ENCODE measurements at regions not wholly inside any gene's neighbourhood (a gene's known extent, or its start where the extent isn't known, plus 50 kb on each side); places are given as distances from the start of the nearest gene placed in this dataset.
"Not testable (repeated sequence)": the region's sequence is repeated elsewhere in the genome, so short reads cannot be mapped to it uniquely, and the experiment has no call there.

DNA sequence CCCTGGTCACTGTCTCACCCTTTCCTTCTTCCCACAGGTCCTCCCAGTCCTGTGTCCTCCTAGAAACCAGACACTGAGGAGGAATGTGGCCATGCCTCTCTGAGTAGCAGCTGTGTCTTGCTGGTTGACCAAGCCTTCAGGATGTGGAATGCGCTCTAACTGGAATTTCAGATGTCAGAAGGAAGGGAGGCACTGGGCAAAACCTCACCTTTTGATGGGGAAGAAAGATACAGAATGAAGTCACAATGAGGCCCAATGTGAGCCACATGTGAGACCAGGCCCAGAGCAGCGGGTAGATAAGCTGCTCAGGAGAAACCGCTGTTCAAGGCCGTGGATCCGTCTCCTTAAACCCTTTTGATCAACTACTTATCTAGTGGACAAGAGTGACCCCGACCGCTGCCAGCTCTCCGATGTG is 54.8 kb upstream of the ECHDC3 start:
- H3K27me3 Mint-ChIP-seq (ENCODE audit: low read depth in 2 of 2), result peaks cover 0 to 3% of the 10 kb centered on the region in 2 donors
- H3K4me1 ChIP-seq (ENCODE audit: control insufficient read depth, insufficient read depth, low read length), result peaks cover 44% of the 10 kb centered on the region

DNA sequence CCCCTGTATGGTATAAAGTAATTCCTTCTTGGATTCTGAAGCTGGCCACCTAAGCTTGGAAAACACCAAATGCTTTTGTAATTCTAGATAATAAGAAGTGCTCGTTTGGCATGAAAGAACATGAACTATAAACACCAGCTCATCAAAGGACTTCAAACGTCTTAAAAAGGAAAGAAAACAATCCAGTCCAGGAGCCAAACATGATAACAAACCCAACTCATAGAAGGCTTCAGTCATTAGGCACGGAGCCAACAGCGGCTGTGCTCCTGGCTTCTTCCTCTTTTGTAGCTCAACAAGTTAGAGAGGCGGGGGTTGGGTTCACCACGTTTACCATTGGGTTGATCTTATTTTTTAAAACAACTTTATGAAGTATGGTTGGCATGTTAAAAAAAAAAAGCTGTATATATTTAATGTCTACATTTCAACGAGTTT is 56.4 kb upstream of the ECHDC3 start:
- WGBS (ENCODE audit: insufficient coverage), result 29% methylated on average over 4 of the region's 7 CpGs
- ATAC-seq (no peak), DNase-seq (peak in 1 of 2 donors; percentile 83)
- H3K4me3 ChIP-seq (ENCODE audit: low read length), result no peak overlapping the region
- H3K27ac ChIP-seq (ENCODE audit: low read length), result peak overlapping the region; percentile 22
- no peaks in the 10 kb centered on the region for H3K36me3 Mint-ChIP-seq
- H3K27me3 Mint-ChIP-seq (ENCODE audit: low read depth in 2 of 2), result peaks cover 8 to 10% of the 10 kb centered on the region in 2 donors
- H3K27me3 ChIP-seq (ENCODE audit: control insufficient read depth, insufficient read depth, low read length), result no peaks in the 10 kb centered on the region
- intact Hi-C loops (cut with micrococcal nuclease), result no loop called here
- H3K4me1 Mint-ChIP-seq, result peaks cover 29 to 31% of the 10 kb centered on the region in 2 donors
- peak overlapping the region; percentile 86 to 88 for H3K27ac Mint-ChIP-seq
- H3K4me3 Mint-ChIP-seq, result peak overlapping the region; percentile 78
- no peaks in the 10 kb centered on the region for H3K9me3 ChIP-seq (ENCODE audit: control insufficient read depth, insufficient read depth, low read length)
- no peaks in the 10 kb centered on the region for H3K36me3 ChIP-seq (ENCODE audit: control insufficient read depth, insufficient read depth, low read length)
- H3K9me3 Mint-ChIP-seq, result no peaks in the 10 kb centered on the region
- TF ChIP-seq, protein P1, sequence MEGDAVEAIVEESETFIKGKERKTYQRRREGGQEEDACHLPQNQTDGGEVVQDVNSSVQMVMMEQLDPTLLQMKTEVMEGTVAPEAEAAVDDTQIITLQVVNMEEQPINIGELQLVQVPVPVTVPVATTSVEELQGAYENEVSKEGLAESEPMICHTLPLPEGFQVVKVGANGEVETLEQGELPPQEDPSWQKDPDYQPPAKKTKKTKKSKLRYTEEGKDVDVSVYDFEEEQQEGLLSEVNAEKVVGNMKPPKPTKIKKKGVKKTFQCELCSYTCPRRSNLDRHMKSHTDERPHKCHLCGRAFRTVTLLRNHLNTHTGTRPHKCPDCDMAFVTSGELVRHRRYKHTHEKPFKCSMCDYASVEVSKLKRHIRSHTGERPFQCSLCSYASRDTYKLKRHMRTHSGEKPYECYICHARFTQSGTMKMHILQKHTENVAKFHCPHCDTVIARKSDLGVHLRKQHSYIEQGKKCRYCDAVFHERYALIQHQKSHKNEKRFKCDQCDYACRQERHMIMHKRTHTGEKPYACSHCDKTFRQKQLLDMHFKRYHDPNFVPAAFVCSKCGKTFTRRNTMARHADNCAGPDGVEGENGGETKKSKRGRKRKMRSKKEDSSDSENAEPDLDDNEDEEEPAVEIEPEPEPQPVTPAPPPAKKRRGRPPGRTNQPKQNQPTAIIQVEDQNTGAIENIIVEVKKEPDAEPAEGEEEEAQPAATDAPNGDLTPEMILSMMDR (IDR thresholded peaks at IDR 0.05), result no peak
- H3K4me1 ChIP-seq (ENCODE audit: control insufficient read depth, insufficient read depth, low read length), result peaks cover 56% of the 10 kb centered on the region

More for the DNA sequence above, 54.8 kb upstream of the ECHDC3 start:
- WGBS (ENCODE audit: insufficient coverage), result 88% methylated on average over 5 of the region's 8 CpGs
- no peak overlapping the region for H3K27ac Mint-ChIP-seq
- H3K36me3 Mint-ChIP-seq, result no peaks in the 10 kb centered on the region
- Histone ChIP-seq H3K36me3 (ENCODE audit: control insufficient read depth, insufficient read depth, low read length) (no peaks in the 10 kb centered on the region), H3K27ac (ENCODE audit: low read length) (no peak overlapping the region), H3K27me3 (ENCODE audit: control insufficient read depth, insufficient read depth, low read length) (no peaks in the 10 kb centered on the region), H3K9me3 (ENCODE audit: control insufficient read depth, insufficient read depth, low read length) (no peaks in the 10 kb centered on the region), H3K4me3 (ENCODE audit: low read length) (no peak overlapping the region)
- TF ChIP-seq, protein P1 (IDR thresholded peaks at IDR 0.05), result no peak
- ATAC-seq (no peak), DNase-seq (no peak)
- H3K4me3 Mint-ChIP-seq, result no peak overlapping the region
- peaks cover 29 to 33% of the 10 kb centered on the region in 2 donors for H3K4me1 Mint-ChIP-seq
- H3K9me3 Mint-ChIP-seq, result no peaks in the 10 kb centered on the region
- intact Hi-C loops (cut with micrococcal nuclease), result no loop called here

DNA sequence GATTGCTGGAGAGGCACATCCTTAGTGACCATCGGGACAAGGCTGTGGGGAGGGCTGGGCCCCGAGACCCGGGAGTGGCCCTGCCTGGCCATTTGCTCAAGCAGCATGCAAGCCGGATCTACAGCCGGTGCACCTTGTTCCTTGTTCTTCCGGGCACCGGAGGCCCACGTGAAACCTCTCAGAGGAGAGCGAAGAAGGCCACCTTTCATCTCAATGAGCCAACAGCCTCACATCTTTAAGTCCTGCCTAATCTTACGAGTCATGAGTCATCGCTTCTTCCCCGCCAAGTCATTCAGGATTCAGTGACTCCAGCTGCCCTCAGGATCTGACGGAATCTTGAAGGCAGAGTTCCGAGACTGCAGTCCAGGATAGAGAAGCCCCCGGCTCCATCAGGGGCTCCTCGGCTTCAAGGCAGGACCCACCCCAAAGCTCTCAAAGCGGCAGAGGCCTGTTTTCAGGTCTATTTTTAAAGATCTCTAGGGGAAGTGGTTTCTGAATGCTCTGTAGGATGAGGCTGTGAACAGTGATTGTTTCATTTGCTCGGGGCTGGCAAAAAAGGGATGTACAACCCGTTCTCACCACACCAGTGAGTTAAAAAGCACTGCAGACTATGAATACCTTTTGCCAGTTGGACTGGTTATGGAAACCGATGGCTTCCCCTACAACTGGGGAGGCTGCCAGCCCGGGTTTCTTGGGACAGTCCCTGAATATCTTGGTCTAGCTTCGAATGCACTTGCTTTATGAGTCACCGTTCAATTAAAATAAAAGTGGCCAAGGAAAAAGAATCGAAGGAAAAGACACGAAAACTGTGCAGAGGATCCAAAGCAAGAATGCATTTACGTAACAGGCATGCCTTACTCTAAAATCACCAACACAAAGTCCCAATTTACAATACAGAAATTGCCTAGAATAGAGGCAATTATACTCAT is 57.2 kb upstream of the ECHDC3 start:
- H3K27ac ChIP-seq (ENCODE audit: low read length), result peak overlapping the region; percentile 85
- peaks cover 11 to 12% of the 10 kb centered on the region in 2 donors for H3K27me3 Mint-ChIP-seq (ENCODE audit: low read depth in 2 of 2)
- H3K4me1 Mint-ChIP-seq, result peaks cover 29 to 31% of the 10 kb centered on the region in 2 donors
- TF ChIP-seq, protein P1 (IDR thresholded peaks at IDR 0.05), result no peak
- peak; percentile 21 to 84 for DNase-seq
- peak overlapping the region; percentile 90 for H3K4me3 Mint-ChIP-seq
- intact Hi-C loops (cut with micrococcal nuclease), result no loop called here
- peaks cover 56% of the 10 kb centered on the region for H3K4me1 ChIP-seq (ENCODE audit: control insufficient read depth, insufficient read depth, low read length)
- no peaks in the 10 kb centered on the region for H3K27me3 ChIP-seq (ENCODE audit: control insufficient read depth, insufficient read depth, low read length)
- H3K27ac Mint-ChIP-seq, result peak overlapping the region; percentile 86 to 88
- peak overlapping the region; percentile 33 for H3K4me3 ChIP-seq (ENCODE audit: low read length)
- no peaks in the 10 kb centered on the region for H3K36me3 ChIP-seq (ENCODE audit: control insufficient read depth, insufficient read depth, low read length)
- no peaks in the 10 kb centered on the region for H3K36me3 Mint-ChIP-seq
- peak; percentile 69 to 82 (median 76) for ATAC-seq
- H3K9me3 ChIP-seq (ENCODE audit: control insufficient read depth, insufficient read depth, low read length), result no peaks in the 10 kb centered on the region
- WGBS (ENCODE audit: insufficient coverage), result 4% methylated on average over 24 of the region's 26 CpGs
- H3K9me3 Mint-ChIP-seq, result no peaks in the 10 kb centered on the region

DNA sequence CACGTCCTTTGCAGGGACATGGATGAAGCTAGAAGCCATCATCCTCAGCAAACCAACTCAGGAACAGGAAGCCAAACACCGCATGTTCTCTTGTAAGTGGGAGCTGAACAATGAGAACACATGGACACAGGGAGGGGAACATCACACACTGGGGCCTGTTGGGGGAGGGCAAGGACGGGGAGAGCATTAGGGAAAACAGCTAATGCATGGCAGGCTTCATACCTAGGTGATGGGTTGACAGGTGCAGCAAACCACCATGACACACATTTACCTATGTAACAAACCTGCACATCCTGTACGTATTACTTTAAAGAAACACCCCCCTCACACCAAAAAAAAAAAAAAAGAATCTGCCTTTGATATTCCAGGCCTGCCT is 57.9 kb upstream of the ECHDC3 start:
- Mint-ChIP-seq H3K27me3 (ENCODE audit: low read depth in 2 of 2) (peaks cover 11 to 13% of the 10 kb centered on the region in 2 donors), H3K4me1 (peaks cover 29 to 31% of the 10 kb centered on the region in 2 donors), H3K27ac (peak overlapping the region; percentile 86 to 88), H3K4me3 (peak overlapping the region; percentile 90)
- ATAC-seq, result peak in 1 of 3 donors; percentile 14
- H3K4me3 ChIP-seq (ENCODE audit: low read length), result peak overlapping the region; percentile 33
- H3K36me3 Mint-ChIP-seq; H3K9me3 ChIP-seq (ENCODE audit: control insufficient read depth, insufficient read depth, low read length); H3K27me3 ChIP-seq (ENCODE audit: control insufficient read depth, insufficient read depth, low read length); DNase-seq; intact Hi-C loops (cut with micrococcal nuclease); H3K9me3 Mint-ChIP-seq; H3K36me3 ChIP-seq (ENCODE audit: control insufficient read depth, insufficient read depth, low read length): not testable (repeated sequence)
- 42% methylated on average over 4 of the region's 4 CpGs for WGBS (ENCODE audit: insufficient coverage)
- H3K27ac ChIP-seq (ENCODE audit: low read length), result peak overlapping the region; percentile 85
- H3K4me1 ChIP-seq (ENCODE audit: control insufficient read depth, insufficient read depth, low read length), result peaks cover 56% of the 10 kb centered on the region

Data from natural killer cell (primary cell).